WTC11 (cell line): ENCODE measurements at regions not wholly inside any gene's neighbourhood (a gene's known extent, or its start where the extent isn't known, plus 50 kb on each side); places are given as distances from the start of the nearest gene placed in this dataset.

Source experiments
- ATAC-seq: fragments of 200-7000 bp; cut with Tn5 transposase; 2 replicates; pipeline ENCODE4 v1.10.0; 2021; ENCODE audit warnings: mild to moderate bottlenecking, moderate library complexity
- CTCF ChIA-PET: fragments of 300-600 bp; sonication (Branson Sonifier 250); formaldehyde crosslinking; loops from one replicate; lab custom pipeline; 2021; ENCODE audit warnings: antibody characterized with exemption; lab: Charles Lee
- POLR2A ChIA-PET: fragments of 350-600 bp; sonication (Branson Sonifier 250); formaldehyde crosslinking; loops from one replicate; lab custom pipeline; 2021; ENCODE audit warnings: antibody characterized with exemption; lab: Charles Lee
- DNase-seq: peaks from one replicate; pipeline ENCODE4 v3.0.0; 2021; ENCODE audit warnings: low spot score
- H3K27ac Mint-ChIP-seq: 2 replicates; pipeline ENCODE4 v1.8.0; 2021; ENCODE audit warnings: mixed read lengths
- H3K27me3 Mint-ChIP-seq: 2 replicates; pipeline ENCODE4 v1.8.0; 2021; ENCODE audit warnings: low read depth, mild to moderate bottlenecking, moderate library complexity, mixed read lengths
- H3K36me3 Mint-ChIP-seq: 2 replicates; pipeline ENCODE4 v1.8.0; 2021; ENCODE audit warnings: mixed read lengths
- H3K4me1 Mint-ChIP-seq: 2 replicates; pipeline ENCODE4 v1.8.0; 2022; ENCODE audit warnings: mixed read lengths
- H3K4me3 Mint-ChIP-seq: 2 replicates; pipeline ENCODE4 v1.8.0; 2021; ENCODE audit warnings: mild to moderate bottlenecking, moderate library complexity, mixed read lengths
- H3K9me3 Mint-ChIP-seq: 2 replicates; pipeline ENCODE4 v1.8.0; 2021; ENCODE audit warnings: mixed read lengths
- CREM ChIP-seq: sonication (generic); formaldehyde crosslinking; IDR thresholded peaks from 2 replicates; pipeline ENCODE4 v1.8.1; 2022; ENCODE audit warnings: mild to moderate bottlenecking, missing genetic modification reagents, moderate library complexity
- KAT7 ChIP-seq: sonication (generic); formaldehyde crosslinking; IDR thresholded peaks from 2 replicates; pipeline ENCODE4 v1.8.1; 2023; ENCODE audit warnings: missing genetic modification reagents, mild to moderate bottlenecking, borderline replicate concordance
- MYBL2 ChIP-seq: sonication (generic); formaldehyde crosslinking; IDR thresholded peaks from 2 replicates; pipeline ENCODE4 v1.8.1; 2023; ENCODE audit warnings: mild to moderate bottlenecking, moderate library complexity, missing genetic modification reagents
- SMAD4 ChIP-seq: sonication (generic); formaldehyde crosslinking; IDR thresholded peaks from 2 replicates; pipeline ENCODE4 v1.8.0; 2022; ENCODE audit warnings: mild to moderate bottlenecking, missing genetic modification reagents
- SOX15 ChIP-seq: fragments of 250-450 bp; sonication (Bioruptor Pico); IDR thresholded peaks from 2 replicates; pipeline ENCODE4 v1.9.0; 2021; ENCODE audit warnings: mild to moderate bottlenecking
- SP1 ChIP-seq: sonication (generic); formaldehyde crosslinking; conservative IDR thresholded peaks from 2 replicates; pipeline ENCODE4 v1.8.1; 2022; ENCODE audit warnings: missing genetic modification reagents
- ZNF138 ChIP-seq: sonication (generic); formaldehyde crosslinking; conservative IDR thresholded peaks from 2 replicates; pipeline ENCODE4 v1.8.1; 2022; ENCODE audit warnings: mild to moderate bottlenecking, moderate library complexity, missing genetic modification reagents
- ZNF232 ChIP-seq: sonication (generic); formaldehyde crosslinking; IDR thresholded peaks from 2 replicates; pipeline ENCODE4 v1.8.0; 2022; ENCODE audit warnings: mild to moderate bottlenecking, missing genetic modification reagents
- ZNF317 ChIP-seq: sonication (generic); formaldehyde crosslinking; IDR thresholded peaks from 2 replicates; pipeline ENCODE4 v1.8.1; 2023; ENCODE audit warnings: low read depth, mild to moderate bottlenecking, moderate library complexity, missing genetic modification reagents, borderline replicate concordance
- TF ChIP-seq, protein P1 (sequence below): fragments of 250-450 bp; sonication (Bioruptor Pico); IDR thresholded peaks from 2 replicates; pipeline ENCODE4 v1.9.0; 2021; ENCODE audit warnings: moderate library complexity, mild to moderate bottlenecking, inconsistent platforms, borderline replicate concordance
- TF ChIP-seq, protein P2 (sequence below): sonication (generic); formaldehyde crosslinking; IDR thresholded peaks from 2 replicates; pipeline ENCODE4 v1.8.0; 2023; ENCODE audit warnings: missing genetic modification reagents
- TF ChIP-seq, protein P3 (sequence below): fragments of 250-450 bp; sonication (Bioruptor Pico); IDR thresholded peaks from 2 replicates; pipeline ENCODE4 v1.9.0; 2021; ENCODE audit warnings: mild to moderate bottlenecking
- TF ChIP-seq, protein P4 (sequence below): sonication (generic); formaldehyde crosslinking; IDR thresholded peaks from 2 replicates; pipeline ENCODE4 v1.8.0; 2022; ENCODE audit warnings: mild to moderate bottlenecking, missing genetic modification reagents
- TF ChIP-seq, protein P5 (sequence below): fragments of 250-450 bp; sonication (Bioruptor Pico); IDR thresholded peaks from 2 replicates; pipeline ENCODE4 v1.9.0; 2021; ENCODE audit warnings: mild to moderate bottlenecking
- TF ChIP-seq, protein P6 (sequence below): sonication (generic); formaldehyde crosslinking; IDR thresholded peaks from 2 replicates; pipeline ENCODE4 v1.8.1; 2023; ENCODE audit warnings: mild to moderate bottlenecking, missing genetic modification reagents, borderline replicate concordance
- TF ChIP-seq, protein P7 (sequence below): sonication (generic); formaldehyde crosslinking; IDR thresholded peaks from 2 replicates; pipeline ENCODE4 v1.8.0; 2023; ENCODE audit warnings: missing genetic modification reagents, mild to moderate bottlenecking, borderline replicate concordance
- TF ChIP-seq, protein P8 (sequence below): sonication (generic); formaldehyde crosslinking; IDR thresholded peaks from 2 replicates; pipeline ENCODE4 v1.8.0; 2022; ENCODE audit warnings: missing genetic modification reagents

DNA sequence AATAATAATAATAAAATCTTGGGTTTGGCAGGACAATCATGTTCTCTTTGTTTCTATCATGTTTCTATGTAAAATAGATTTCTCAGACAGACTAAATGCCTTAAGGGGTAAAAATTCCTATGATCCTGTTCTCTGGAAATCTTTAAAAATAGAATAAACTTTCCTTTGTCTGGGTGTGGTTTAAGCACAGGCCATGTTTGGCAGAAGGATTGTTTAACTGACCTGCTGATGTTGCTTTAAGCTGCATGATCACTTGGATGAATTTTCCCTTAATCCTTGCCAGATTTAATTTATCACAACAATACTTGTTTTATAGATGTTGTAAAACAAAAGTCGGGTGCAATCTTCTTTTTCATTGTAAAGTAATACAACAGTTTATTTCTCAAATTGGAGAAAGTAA lies 341.7 kb upstream of the FAT1 start (continued):
- TF ChIP-seq, protein P1, sequence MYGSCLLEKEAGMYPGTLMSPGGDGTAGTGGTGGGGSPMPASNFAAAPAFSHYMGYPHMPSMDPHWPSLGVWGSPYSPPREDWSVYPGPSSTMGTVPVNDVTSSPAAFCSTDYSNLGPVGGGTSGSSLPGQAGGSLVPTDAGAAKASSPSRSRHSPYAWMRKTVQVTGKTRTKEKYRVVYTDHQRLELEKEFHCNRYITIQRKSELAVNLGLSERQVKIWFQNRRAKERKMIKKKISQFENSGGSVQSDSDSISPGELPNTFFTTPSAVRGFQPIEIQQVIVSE (CRISPR knock-in tag): no peak
- no peak for TF ChIP-seq ZNF317 (CRISPR knock-in tag)

DNA sequence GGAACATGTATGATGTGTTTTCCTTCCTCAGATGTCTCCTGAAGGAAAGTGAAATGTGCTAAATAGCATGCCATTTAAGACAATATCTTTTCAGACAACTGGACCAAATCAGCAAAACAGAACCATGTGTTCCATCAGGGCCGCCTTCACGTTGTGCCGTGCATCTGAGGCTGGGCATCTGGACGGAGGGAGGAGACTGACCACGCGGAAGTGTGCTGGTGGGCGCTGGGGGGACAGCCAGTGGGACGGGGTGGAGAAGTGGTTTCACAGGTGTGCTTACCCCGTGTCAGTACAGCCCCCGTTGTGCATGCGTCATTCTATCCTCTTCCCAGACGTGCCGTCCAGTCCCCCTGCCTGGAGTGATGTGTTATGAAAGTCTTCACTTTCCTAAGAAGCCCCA lies 342.1 kb upstream of the FAT1 start:
- ATAC-seq (no peak), DNase-seq (no peak)
- ChIA-PET POLR2A (no interaction called here), CTCF (no interaction called here)
- Mint-ChIP-seq H3K4me3 (no peak overlapping the region), H3K36me3 (no peaks in the 10 kb centered on the region), H3K9me3 (no peaks in the 10 kb centered on the region), H3K4me1 (peaks cover 34% of the 10 kb centered on the region), H3K27ac (no peak overlapping the region), H3K27me3 (peaks cover 11% of the 10 kb centered on the region)
- TF ChIP-seq, protein P2, sequence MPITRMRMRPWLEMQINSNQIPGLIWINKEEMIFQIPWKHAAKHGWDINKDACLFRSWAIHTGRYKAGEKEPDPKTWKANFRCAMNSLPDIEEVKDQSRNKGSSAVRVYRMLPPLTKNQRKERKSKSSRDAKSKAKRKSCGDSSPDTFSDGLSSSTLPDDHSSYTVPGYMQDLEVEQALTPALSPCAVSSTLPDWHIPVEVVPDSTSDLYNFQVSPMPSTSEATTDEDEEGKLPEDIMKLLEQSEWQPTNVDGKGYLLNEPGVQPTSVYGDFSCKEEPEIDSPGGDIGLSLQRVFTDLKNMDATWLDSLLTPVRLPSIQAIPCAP (CRISPR knock-in tag): no peak
- TF ChIP-seq MYBL2 (CRISPR knock-in tag) (no peak), SOX15 (CRISPR knock-in tag) (no peak), CREM (CRISPR knock-in tag) (no peak), SMAD4 (no peak), SP1 (CRISPR knock-in tag) (no peak), ZNF138 (CRISPR knock-in tag) (no peak), KAT7 (CRISPR knock-in tag) (no peak), ZNF232 (CRISPR knock-in tag) (no peak)
- TF ChIP-seq, protein P3, sequence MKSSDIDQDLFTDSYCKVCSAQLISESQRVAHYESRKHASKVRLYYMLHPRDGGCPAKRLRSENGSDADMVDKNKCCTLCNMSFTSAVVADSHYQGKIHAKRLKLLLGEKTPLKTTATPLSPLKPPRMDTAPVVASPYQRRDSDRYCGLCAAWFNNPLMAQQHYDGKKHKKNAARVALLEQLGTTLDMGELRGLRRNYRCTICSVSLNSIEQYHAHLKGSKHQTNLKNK (CRISPR knock-in tag): no peak
- TF ChIP-seq, protein P4, sequence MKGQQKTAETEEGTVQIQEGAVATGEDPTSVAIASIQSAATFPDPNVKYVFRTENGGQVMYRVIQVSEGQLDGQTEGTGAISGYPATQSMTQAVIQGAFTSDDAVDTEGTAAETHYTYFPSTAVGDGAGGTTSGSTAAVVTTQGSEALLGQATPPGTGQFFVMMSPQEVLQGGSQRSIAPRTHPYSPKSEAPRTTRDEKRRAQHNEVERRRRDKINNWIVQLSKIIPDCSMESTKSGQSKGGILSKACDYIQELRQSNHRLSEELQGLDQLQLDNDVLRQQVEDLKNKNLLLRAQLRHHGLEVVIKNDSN: no peak
- TF ChIP-seq, protein P5, sequence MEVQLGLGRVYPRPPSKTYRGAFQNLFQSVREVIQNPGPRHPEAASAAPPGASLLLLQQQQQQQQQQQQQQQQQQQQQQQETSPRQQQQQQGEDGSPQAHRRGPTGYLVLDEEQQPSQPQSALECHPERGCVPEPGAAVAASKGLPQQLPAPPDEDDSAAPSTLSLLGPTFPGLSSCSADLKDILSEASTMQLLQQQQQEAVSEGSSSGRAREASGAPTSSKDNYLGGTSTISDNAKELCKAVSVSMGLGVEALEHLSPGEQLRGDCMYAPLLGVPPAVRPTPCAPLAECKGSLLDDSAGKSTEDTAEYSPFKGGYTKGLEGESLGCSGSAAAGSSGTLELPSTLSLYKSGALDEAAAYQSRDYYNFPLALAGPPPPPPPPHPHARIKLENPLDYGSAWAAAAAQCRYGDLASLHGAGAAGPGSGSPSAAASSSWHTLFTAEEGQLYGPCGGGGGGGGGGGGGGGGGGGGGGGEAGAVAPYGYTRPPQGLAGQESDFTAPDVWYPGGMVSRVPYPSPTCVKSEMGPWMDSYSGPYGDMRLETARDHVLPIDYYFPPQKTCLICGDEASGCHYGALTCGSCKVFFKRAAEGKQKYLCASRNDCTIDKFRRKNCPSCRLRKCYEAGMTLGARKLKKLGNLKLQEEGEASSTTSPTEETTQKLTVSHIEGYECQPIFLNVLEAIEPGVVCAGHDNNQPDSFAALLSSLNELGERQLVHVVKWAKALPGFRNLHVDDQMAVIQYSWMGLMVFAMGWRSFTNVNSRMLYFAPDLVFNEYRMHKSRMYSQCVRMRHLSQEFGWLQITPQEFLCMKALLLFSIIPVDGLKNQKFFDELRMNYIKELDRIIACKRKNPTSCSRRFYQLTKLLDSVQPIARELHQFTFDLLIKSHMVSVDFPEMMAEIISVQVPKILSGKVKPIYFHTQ: no peak
- TF ChIP-seq, protein P6, sequence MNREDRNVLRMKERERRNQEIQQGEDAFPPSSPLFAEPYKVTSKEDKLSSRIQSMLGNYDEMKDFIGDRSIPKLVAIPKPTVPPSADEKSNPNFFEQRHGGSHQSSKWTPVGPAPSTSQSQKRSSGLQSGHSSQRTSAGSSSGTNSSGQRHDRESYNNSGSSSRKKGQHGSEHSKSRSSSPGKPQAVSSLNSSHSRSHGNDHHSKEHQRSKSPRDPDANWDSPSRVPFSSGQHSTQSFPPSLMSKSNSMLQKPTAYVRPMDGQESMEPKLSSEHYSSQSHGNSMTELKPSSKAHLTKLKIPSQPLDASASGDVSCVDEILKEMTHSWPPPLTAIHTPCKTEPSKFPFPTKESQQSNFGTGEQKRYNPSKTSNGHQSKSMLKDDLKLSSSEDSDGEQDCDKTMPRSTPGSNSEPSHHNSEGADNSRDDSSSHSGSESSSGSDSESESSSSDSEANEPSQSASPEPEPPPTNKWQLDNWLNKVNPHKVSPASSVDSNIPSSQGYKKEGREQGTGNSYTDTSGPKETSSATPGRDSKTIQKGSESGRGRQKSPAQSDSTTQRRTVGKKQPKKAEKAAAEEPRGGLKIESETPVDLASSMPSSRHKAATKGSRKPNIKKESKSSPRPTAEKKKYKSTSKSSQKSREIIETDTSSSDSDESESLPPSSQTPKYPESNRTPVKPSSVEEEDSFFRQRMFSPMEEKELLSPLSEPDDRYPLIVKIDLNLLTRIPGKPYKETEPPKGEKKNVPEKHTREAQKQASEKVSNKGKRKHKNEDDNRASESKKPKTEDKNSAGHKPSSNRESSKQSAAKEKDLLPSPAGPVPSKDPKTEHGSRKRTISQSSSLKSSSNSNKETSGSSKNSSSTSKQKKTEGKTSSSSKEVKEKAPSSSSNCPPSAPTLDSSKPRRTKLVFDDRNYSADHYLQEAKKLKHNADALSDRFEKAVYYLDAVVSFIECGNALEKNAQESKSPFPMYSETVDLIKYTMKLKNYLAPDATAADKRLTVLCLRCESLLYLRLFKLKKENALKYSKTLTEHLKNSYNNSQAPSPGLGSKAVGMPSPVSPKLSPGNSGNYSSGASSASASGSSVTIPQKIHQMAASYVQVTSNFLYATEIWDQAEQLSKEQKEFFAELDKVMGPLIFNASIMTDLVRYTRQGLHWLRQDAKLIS (CRISPR knock-in tag): no peak
- TF ChIP-seq, protein P7, sequence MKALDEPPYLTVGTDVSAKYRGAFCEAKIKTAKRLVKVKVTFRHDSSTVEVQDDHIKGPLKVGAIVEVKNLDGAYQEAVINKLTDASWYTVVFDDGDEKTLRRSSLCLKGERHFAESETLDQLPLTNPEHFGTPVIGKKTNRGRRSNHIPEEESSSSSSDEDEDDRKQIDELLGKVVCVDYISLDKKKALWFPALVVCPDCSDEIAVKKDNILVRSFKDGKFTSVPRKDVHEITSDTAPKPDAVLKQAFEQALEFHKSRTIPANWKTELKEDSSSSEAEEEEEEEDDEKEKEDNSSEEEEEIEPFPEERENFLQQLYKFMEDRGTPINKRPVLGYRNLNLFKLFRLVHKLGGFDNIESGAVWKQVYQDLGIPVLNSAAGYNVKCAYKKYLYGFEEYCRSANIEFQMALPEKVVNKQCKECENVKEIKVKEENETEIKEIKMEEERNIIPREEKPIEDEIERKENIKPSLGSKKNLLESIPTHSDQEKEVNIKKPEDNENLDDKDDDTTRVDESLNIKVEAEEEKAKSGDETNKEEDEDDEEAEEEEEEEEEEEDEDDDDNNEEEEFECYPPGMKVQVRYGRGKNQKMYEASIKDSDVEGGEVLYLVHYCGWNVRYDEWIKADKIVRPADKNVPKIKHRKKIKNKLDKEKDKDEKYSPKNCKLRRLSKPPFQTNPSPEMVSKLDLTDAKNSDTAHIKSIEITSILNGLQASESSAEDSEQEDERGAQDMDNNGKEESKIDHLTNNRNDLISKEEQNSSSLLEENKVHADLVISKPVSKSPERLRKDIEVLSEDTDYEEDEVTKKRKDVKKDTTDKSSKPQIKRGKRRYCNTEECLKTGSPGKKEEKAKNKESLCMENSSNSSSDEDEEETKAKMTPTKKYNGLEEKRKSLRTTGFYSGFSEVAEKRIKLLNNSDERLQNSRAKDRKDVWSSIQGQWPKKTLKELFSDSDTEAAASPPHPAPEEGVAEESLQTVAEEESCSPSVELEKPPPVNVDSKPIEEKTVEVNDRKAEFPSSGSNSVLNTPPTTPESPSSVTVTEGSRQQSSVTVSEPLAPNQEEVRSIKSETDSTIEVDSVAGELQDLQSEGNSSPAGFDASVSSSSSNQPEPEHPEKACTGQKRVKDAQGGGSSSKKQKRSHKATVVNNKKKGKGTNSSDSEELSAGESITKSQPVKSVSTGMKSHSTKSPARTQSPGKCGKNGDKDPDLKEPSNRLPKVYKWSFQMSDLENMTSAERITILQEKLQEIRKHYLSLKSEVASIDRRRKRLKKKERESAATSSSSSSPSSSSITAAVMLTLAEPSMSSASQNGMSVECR (CRISPR knock-in tag): no peak
- TF ChIP-seq, protein P8, sequence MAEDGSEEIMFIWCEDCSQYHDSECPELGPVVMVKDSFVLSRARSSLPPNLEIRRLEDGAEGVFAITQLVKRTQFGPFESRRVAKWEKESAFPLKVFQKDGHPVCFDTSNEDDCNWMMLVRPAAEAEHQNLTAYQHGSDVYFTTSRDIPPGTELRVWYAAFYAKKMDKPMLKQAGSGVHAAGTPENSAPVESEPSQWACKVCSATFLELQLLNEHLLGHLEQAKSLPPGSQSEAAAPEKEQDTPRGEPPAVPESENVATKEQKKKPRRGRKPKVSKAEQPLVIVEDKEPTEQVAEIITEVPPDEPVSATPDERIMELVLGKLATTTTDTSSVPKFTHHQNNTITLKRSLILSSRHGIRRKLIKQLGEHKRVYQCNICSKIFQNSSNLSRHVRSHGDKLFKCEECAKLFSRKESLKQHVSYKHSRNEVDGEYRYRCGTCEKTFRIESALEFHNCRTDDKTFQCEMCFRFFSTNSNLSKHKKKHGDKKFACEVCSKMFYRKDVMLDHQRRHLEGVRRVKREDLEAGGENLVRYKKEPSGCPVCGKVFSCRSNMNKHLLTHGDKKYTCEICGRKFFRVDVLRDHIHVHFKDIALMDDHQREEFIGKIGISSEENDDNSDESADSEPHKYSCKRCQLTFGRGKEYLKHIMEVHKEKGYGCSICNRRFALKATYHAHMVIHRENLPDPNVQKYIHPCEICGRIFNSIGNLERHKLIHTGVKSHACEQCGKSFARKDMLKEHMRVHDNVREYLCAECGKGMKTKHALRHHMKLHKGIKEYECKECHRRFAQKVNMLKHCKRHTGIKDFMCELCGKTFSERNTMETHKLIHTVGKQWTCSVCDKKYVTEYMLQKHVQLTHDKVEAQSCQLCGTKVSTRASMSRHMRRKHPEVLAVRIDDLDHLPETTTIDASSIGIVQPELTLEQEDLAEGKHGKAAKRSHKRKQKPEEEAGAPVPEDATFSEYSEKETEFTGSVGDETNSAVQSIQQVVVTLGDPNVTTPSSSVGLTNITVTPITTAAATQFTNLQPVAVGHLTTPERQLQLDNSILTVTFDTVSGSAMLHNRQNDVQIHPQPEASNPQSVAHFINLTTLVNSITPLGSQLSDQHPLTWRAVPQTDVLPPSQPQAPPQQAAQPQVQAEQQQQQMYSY (CRISPR knock-in tag): no peak
